HCT116 (cell line): ENCODE measurements at regions not wholly inside any gene's neighbourhood (a gene's known extent, or its start where the extent isn't known, plus 50 kb on each side); places are given as distances from the start of the nearest gene placed in this dataset.

ENCODE experiments used
- ATAC-seq: fragments of 200-7000 bp; cut with Tn5 transposase; 2 replicates; pipeline ENCODE4 v1.9.1; 2020; ENCODE audit warnings: mild to moderate bottlenecking, moderate library complexity
- BruUV-seq: library from RNA; stranded (reverse); fragments of 400-500 nt; replicated peaks from 2 replicates; lab custom pipeline; 2021; lab: Mats Ljungman, UMichigan
- CTCF ChIA-PET: fragments of 300-600 bp; sonication (Branson Sonifier 250); formaldehyde crosslinking; loops from one replicate; lab custom pipeline; 2021; ENCODE audit warnings: antibody characterized with exemption; lab: Charles Lee
- POLR2A ChIA-PET: fragments of 300-600, 350-600 bp; sonication (Branson Sonifier 250); formaldehyde crosslinking; loops from one replicate; lab custom pipeline; 2021; ENCODE audit warnings: antibody characterized with exemption; lab: Charles Lee
- RAD21 ChIA-PET, 2 experiments: fragments of 300-600 bp; sonication (Branson Sonifier 250); formaldehyde crosslinking; loops; one replicate each; lab custom pipeline; 2023; ENCODE audit warnings: low total read pairs in 2 of 2; ENCODE audit not compliant: uncharacterized antibody in 2 of 2, unreplicated experiment in 2 of 2, low non-redundant PET in 1 of 2; lab: Charles Lee
- DNase-seq: peaks from one replicate; pipeline ENCODE4 v3.0.0-alpha.2; 2010; ENCODE audit warnings: low read depth, low spot score
- H2AFZ ChIP-seq: fragments of 200-600 bp; shearing (Covaris generic), sonication (generic); 2 replicates; pipeline ENCODE4 v1.6.1; 2017; ENCODE audit warnings: low read depth, mixed run types, mixed read lengths, antibody characterized with exemption, low read length; ENCODE audit not compliant: poor library complexity, severe bottlenecking
- H3K27ac ChIP-seq: 2 replicates; pipeline ENCODE4 v1.5.1; 2012; ENCODE audit warnings: low read depth, low read length
- H3K27me3 ChIP-seq: fragments of 200-600 bp; sonication (generic); 2 replicates; pipeline ENCODE4 v1.6.1; 2016; ENCODE audit warnings: mixed run types, low read length, mixed read lengths; ENCODE audit not compliant: insufficient read depth
- H3K36me3 ChIP-seq, 2 experiments: fragments of 200-500 bp in 1 of 2; fragments of 200-600 bp in 1 of 2; sonication (Bioruptor generic) in 1 of 2; sonication (generic) in 1 of 2; 2 replicates each; pipeline versions ENCODE4 v1.5.1 to v1.6.1; 2014 to 2016; ENCODE audit warnings: low read length in 2 of 2, inconsistent platforms in 1 of 2, mixed read lengths in 1 of 2, mixed run types in 1 of 2; ENCODE audit not compliant: insufficient read depth in 2 of 2, control insufficient read depth in 1 of 2
- H3K4me1 ChIP-seq, 2 experiments: fragments of 200-600 bp in 1 of 2; sonication (generic) in 1 of 2; 2 replicates each; pipeline versions ENCODE4 v1.5.1 to v1.6.1; 2012 to 2017; ENCODE audit warnings: low read length in 2 of 2, inconsistent platforms in 1 of 2, mild to moderate bottlenecking in 1 of 2, mixed read lengths in 1 of 2, mixed run types in 1 of 2, moderate library complexity in 1 of 2; ENCODE audit not compliant: insufficient read depth in 2 of 2, control insufficient read depth in 1 of 2
- H3K4me2 ChIP-seq: fragments of 200-600 bp; sonication (generic); 2 replicates; pipeline ENCODE4 v1.6.1; 2017; ENCODE audit warnings: mixed run types, low read length, mixed read lengths
- H3K4me3 ChIP-seq, 2 experiments: fragments of 200-600 bp in 1 of 2; sonication (generic) in 1 of 2; replicated peaks in 1 of 2; 2 replicates each; pipeline ENCODE4 v1.5.1; 2011 to 2016; ENCODE audit warnings: low read length in 2 of 2, control low read depth in 1 of 2, low read depth in 1 of 2, mild to moderate bottlenecking in 1 of 2, mixed read lengths in 1 of 2, mixed run types in 1 of 2
- H3K79me2 ChIP-seq: fragments of 200-600 bp; sonication (generic); 2 replicates; pipeline ENCODE4 v1.6.1; 2017; ENCODE audit warnings: mild to moderate bottlenecking, mixed run types, low read length, moderate library complexity, mixed read lengths; ENCODE audit not compliant: insufficient read depth
- H3K9ac ChIP-seq: fragments of 200-600 bp; sonication (generic); 2 replicates; pipeline ENCODE4 v1.6.1; 2016; ENCODE audit warnings: low read length, mixed read lengths
- H3K9me2 ChIP-seq: fragments of 200-600 bp; sonication (generic), shearing (Covaris generic); 2 replicates; pipeline ENCODE4 v1.6.1; 2017; ENCODE audit warnings: mixed run types, mild to moderate bottlenecking, moderate library complexity; ENCODE audit not compliant: insufficient read depth
- H3K9me3 ChIP-seq, 2 experiments: fragments of 200-500 bp in 1 of 2; fragments of 200-600 bp in 1 of 2; sonication (Bioruptor generic) in 1 of 2; sonication (generic) in 1 of 2; 2 replicates each; pipeline ENCODE4 v1.6.1; 2014 to 2017; ENCODE audit warnings: low read length in 2 of 2, mixed read lengths in 2 of 2, inconsistent platforms in 1 of 2, low read depth in 1 of 2, mild to moderate bottlenecking in 1 of 2, mixed run types in 1 of 2, moderate library complexity in 1 of 2; ENCODE audit not compliant: control insufficient read depth in 1 of 2, insufficient read depth in 1 of 2
- H4K20me1 ChIP-seq: fragments of 200-600 bp; sonication (generic), shearing (Covaris generic); 2 replicates; pipeline ENCODE4 v1.6.1; 2017; ENCODE audit warnings: mixed run types, mild to moderate bottlenecking, moderate library complexity; ENCODE audit not compliant: insufficient read depth
- ATF3 ChIP-seq: IDR thresholded peaks from 2 replicates; pipeline ENCODE4 v1.6.1; 2012
- CBX3 ChIP-seq: IDR thresholded peaks from 2 replicates; pipeline ENCODE4 v1.6.1; 2012; ENCODE audit warnings: low read depth
- EGR1 ChIP-seq: IDR thresholded peaks from 2 replicates; pipeline ENCODE4 v1.6.1; 2012; ENCODE audit warnings: low read depth
- ELF1 ChIP-seq: IDR thresholded peaks from 2 replicates; pipeline ENCODE4 v1.6.1; 2012; ENCODE audit warnings: low read depth, borderline replicate concordance
- EZH2 ChIP-seq: fragments of 200-600 bp; sonication (generic); IDR thresholded peaks from 2 replicates; pipeline ENCODE4 v1.6.1; 2017; ENCODE audit warnings: antibody characterized with exemption, mixed run types
- EZH2phosphoT487 ChIP-seq: fragments of 200-600 bp; IDR thresholded peaks from 2 replicates; pipeline ENCODE4 v1.6.1; 2018; ENCODE audit warnings: antibody characterized with exemption, borderline replicate concordance
- FOSL1 ChIP-seq: IDR thresholded peaks from 2 replicates; pipeline ENCODE4 v1.6.1; 2012; ENCODE audit warnings: low read depth
- JUND ChIP-seq: IDR thresholded peaks from 2 replicates; pipeline ENCODE4 v1.6.1; 2012
- MAX ChIP-seq: IDR thresholded peaks from 2 replicates; pipeline ENCODE4 v1.6.1; 2012
- POLR2A ChIP-seq: IDR thresholded peaks from 2 replicates; pipeline ENCODE4 v1.7.0; 2011; ENCODE audit warnings: borderline replicate concordance; ENCODE audit not compliant: insufficient read depth, insufficient read length; ENCODE audit errors: extremely low read depth
- POLR2AphosphoS5 ChIP-seq: IDR thresholded peaks from 2 replicates; pipeline ENCODE4 v1.6.1; 2011; ENCODE audit warnings: mild to moderate bottlenecking, low read depth, low read length, moderate library complexity
- RAD21 ChIP-seq: IDR thresholded peaks from 2 replicates; pipeline ENCODE4 v1.6.1; 2012; ENCODE audit warnings: low read depth, mild to moderate bottlenecking
- REST ChIP-seq: IDR thresholded peaks from 2 replicates; pipeline ENCODE4 v1.6.1; 2012; ENCODE audit warnings: low read depth
- SIN3A ChIP-seq: IDR thresholded peaks from 2 replicates; pipeline ENCODE4 v1.6.1; 2012; ENCODE audit warnings: low read depth
- SP1 ChIP-seq: IDR thresholded peaks from 2 replicates; pipeline ENCODE4 v1.6.1; 2012; ENCODE audit warnings: low read depth
- SRF ChIP-seq: IDR thresholded peaks from 2 replicates; pipeline ENCODE4 v1.6.1; 2012; ENCODE audit warnings: low read depth
- TCF7L2 ChIP-seq: IDR thresholded peaks from 2 replicates; pipeline ENCODE4 v1.7.0; 2011; ENCODE audit warnings: borderline replicate concordance, inconsistent platforms; ENCODE audit not compliant: insufficient read depth, insufficient read length; ENCODE audit errors: extremely low read depth
- ZBTB33 ChIP-seq: IDR thresholded peaks from 2 replicates; pipeline ENCODE4 v1.6.1; 2011; ENCODE audit warnings: mild to moderate bottlenecking, low read length, moderate library complexity; ENCODE audit not compliant: insufficient replicate concordance; ENCODE audit errors: extremely low read depth
- ZFX ChIP-seq: fragments of 450-650 bp; IDR thresholded peaks from 2 replicates; pipeline ENCODE4 v1.6.1; 2017
- ZNF274 ChIP-seq: fragments of 200-500 bp; sonication (Bioruptor generic); IDR thresholded peaks from 2 replicates; pipeline ENCODE4 v1.6.1; 2014; ENCODE audit warnings: mild to moderate bottlenecking, low read depth, low read length, inconsistent platforms
- intact Hi-C: fragments of 100-400 bp; cut with micrococcal nuclease; formaldehyde crosslinking; loops from 2 replicates; pipeline ENCODE4 v1.10.0; 2022

GRCh38 chr2:167423731-167424130 lies 535.5 kb downstream of the XIRP2 start:
- Histone ChIP-seq H3K9me2 (no peaks in the 10 kb centered on the region), H3K27ac (no peak overlapping the region), H3K4me3 (no peak overlapping the region), H3K4me2 (no peak overlapping the region), H2AFZ (no peak overlapping the region), H3K9me3 (no peaks in the 10 kb centered on the region), H3K79me2 (no peaks in the 10 kb centered on the region), H4K20me1 (no peaks in the 10 kb centered on the region), H3K27me3 (0 out of 2 replicates have a peak, but pooled peaks cover 10% of the 10 kb centered on the region), H3K36me3 (no peaks in the 10 kb centered on the region), H3K4me1 (no peaks in the 10 kb centered on the region), H3K9ac (no peak overlapping the region)
- intact Hi-C loops = no loop called here
- TF ChIP-seq EZH2 (no peak), REST (no peak), JUND (no peak), ZNF274 (no peak), SP1 (no peak), POLR2AphosphoS5 (no peak), ATF3 (no peak), ELF1 (no peak), CBX3 (no peak), EGR1 (no peak), POLR2A (no peak), RAD21 (no peak), SIN3A (no peak), ZBTB33 (no peak), ZFX (no peak), SRF (no peak), MAX (no peak), TCF7L2 (no peak), FOSL1 (no peak), EZH2phosphoT487 (no peak)
- CTCF ChIA-PET = no interaction called here
- RAD21 ChIA-PET = no interaction called here
- ATAC-seq (no peak), DNase-seq (no peak)
- POLR2A ChIA-PET = no interaction called here
- BruUV-seq = no TSS peak
